PC-3 (cell line): ENCODE measurements at regions not wholly inside any gene's neighbourhood (a gene's known extent, or its start where the extent isn't known, plus 50 kb on each side); places are given as distances from the start of the nearest gene placed in this dataset.

Experiments used
- CTCF ChIP-seq: fragments of 300-600 bp; sonication (generic); conservative IDR thresholded peaks from 2 replicates; pipeline ENCODE4 v1.5.1; 2017; ENCODE audit warnings: antibody characterized with exemption, low read depth, mild to moderate bottlenecking, low read length
- EZH2 ChIP-seq: fragments of 300-600 bp; sonication (generic); IDR thresholded peaks from one replicate; pipeline ENCODE4 v1.6.1; 2017; ENCODE audit warnings: antibody characterized with exemption, mild to moderate bottlenecking, low read length; ENCODE audit not compliant: unreplicated experiment
- EZH2phosphoT487 ChIP-seq: fragments of 300-600 bp; sonication (generic); IDR thresholded peaks from 2 replicates; pipeline ENCODE4 v1.6.1; 2018; ENCODE audit warnings: mild to moderate bottlenecking, antibody characterized with exemption, low read length, borderline replicate concordance

- TF ChIP-seq EZH2phosphoT487 (no peak), CTCF (no peak), EZH2 (no peak)
These were observed 685.2 kb downstream of the REEP3 start for GRCh38 chr10:64206409-64206808.
